CD4-positive, alpha-beta T cell (primary cell): ENCODE measurements at regions not wholly inside any gene's neighbourhood (a gene's known extent, or its start where the extent isn't known, plus 50 kb on each side); places are given as distances from the start of the nearest gene placed in this dataset.

Source experiments
- ATAC-seq: fragments of 200-7000 bp; cut with Tn5 transposase; one replicate; pipeline ENCODE4 v1.10.0; 2022; ENCODE audit warnings: mild to moderate bottlenecking; ENCODE audit not compliant: poor library complexity
- CTCF ChIA-PET: fragments of 350-600 bp; sonication (Branson Sonifier 250); formaldehyde crosslinking; loops from one replicate; lab custom pipeline; 2021; ENCODE audit warnings: antibody characterized with exemption, inconsistent platforms; lab: Charles Lee
- POLR2A ChIA-PET: fragments of 350-600 bp; sonication (Branson Sonifier 250); formaldehyde crosslinking; loops from one replicate; lab custom pipeline; 2021; ENCODE audit warnings: antibody characterized with exemption, inconsistent platforms; lab: Charles Lee
- DNase-seq, 14 experiments: peaks; one replicate each; pipeline ENCODE4 v3.0.0-alpha.2; 2013 to 2020; ENCODE audit warnings: mixed read lengths in 2 of 14
- H3K27ac ChIP-seq, 2 donors: one replicate each; pipeline versions ENCODE4 v1.5.1 to v1.7.0; 2013; ENCODE audit warnings: low read length in 2 of 2, low read depth in 1 of 2, mild to moderate bottlenecking in 1 of 2
- H3K27me3 ChIP-seq, 2 experiments: 1 replicate in 1 of 2; 2 replicates in 1 of 2; pipeline versions ENCODE4 v1.6.1 to v1.7.0; 2013; ENCODE audit warnings: low read length in 2 of 2, control low read depth in 1 of 2, mild to moderate bottlenecking in 1 of 2, moderate library complexity in 1 of 2; ENCODE audit not compliant: insufficient read depth in 2 of 2, control insufficient read depth in 1 of 2
- H3K36me3 ChIP-seq: one replicate; pipeline ENCODE4 v1.6.1; 2013; ENCODE audit warnings: low read length, control low read depth; ENCODE audit not compliant: insufficient read depth
- H3K4me1 ChIP-seq: one replicate; pipeline ENCODE4 v1.6.1; 2013; ENCODE audit warnings: low read length, control low read depth; ENCODE audit not compliant: insufficient read depth
- H3K4me3 ChIP-seq: one replicate; pipeline ENCODE4 v1.5.1; 2013; ENCODE audit warnings: mild to moderate bottlenecking, low read length, moderate library complexity
- H3K9me3 ChIP-seq, 2 experiments: 1 replicate in 1 of 2; 2 replicates in 1 of 2; pipeline versions ENCODE4 v1.6.1 to v1.7.0; 2013; ENCODE audit warnings: low read length in 2 of 2, mild to moderate bottlenecking in 2 of 2, control low read depth in 1 of 2, moderate library complexity in 1 of 2; ENCODE audit not compliant: control insufficient read depth in 1 of 2, insufficient read depth in 1 of 2
- H3K27ac Mint-ChIP-seq: one replicate; pipeline ENCODE4 v1.8.0; 2020; ENCODE audit warnings: mixed read lengths
- H3K27me3 Mint-ChIP-seq: one replicate; pipeline ENCODE4 v1.8.0; 2021; ENCODE audit warnings: mixed read lengths
- H3K36me3 Mint-ChIP-seq: one replicate; pipeline ENCODE4 v1.8.0; 2021; ENCODE audit warnings: low read depth, mixed read lengths
- H3K4me1 Mint-ChIP-seq: one replicate; pipeline ENCODE4 v1.8.0; 2021; ENCODE audit warnings: low read depth, mixed read lengths
- H3K4me3 Mint-ChIP-seq: one replicate; pipeline ENCODE4 v1.8.0; 2020; ENCODE audit warnings: mild to moderate bottlenecking, mixed read lengths
- H3K9me3 Mint-ChIP-seq: one replicate; pipeline ENCODE4 v1.8.0; 2020; ENCODE audit warnings: mixed read lengths
- CTCF ChIP-seq: fragments of 200-600 bp; IDR thresholded peaks from one replicate; pipeline ENCODE4 v1.8.0; 2022; ENCODE audit warnings: antibody characterized with exemption, mild to moderate bottlenecking
- intact Hi-C, 2 experiments: fragments of 100-400 bp; cut with DNase I in 1 of 2; cut with micrococcal nuclease in 1 of 2; formaldehyde crosslinking; loops; one replicate each; pipeline versions ENCODE4 v1.15.1 to v1.9.0; 2023 to 2025; cut with DNase I, micrococcal nuclease

GRCh38 chr9:118091711-118092500, 387.7 kb downstream of the TLR4 start:
- H3K27me3 Mint-ChIP-seq, result no peaks in the 10 kb centered on the region
- POLR2A ChIA-PET, result no interaction called here

GRCh38 chr9:118094387-118094786, 390.2 kb downstream of the TLR4 start:
- H3K9me3 Mint-ChIP-seq, result peaks cover 4% of the 10 kb centered on the region
- no peaks in the 10 kb centered on the region for H3K27me3 Mint-ChIP-seq
- Histone ChIP-seq H3K27me3 (no peaks in the 10 kb centered on the region), H3K36me3 (no peaks in the 10 kb centered on the region), H3K4me3 (no peak overlapping the region), H3K27ac (no peak overlapping the region), H3K9me3 (no peaks in the 10 kb centered on the region), H3K4me1 (no peaks in the 10 kb centered on the region)
- POLR2A ChIA-PET, result no interaction called here
- intact Hi-C loops, result no loop called here
- no peak overlapping the region for H3K4me3 Mint-ChIP-seq
- CTCF ChIA-PET, result no interaction called here
- no peaks in the 10 kb centered on the region for H3K4me1 Mint-ChIP-seq
- TF ChIP-seq CTCF, result no peak
- DNase-seq (no peak), ATAC-seq (no peak)
- H3K27ac Mint-ChIP-seq, result no peak overlapping the region
- H3K36me3 Mint-ChIP-seq, result no peaks in the 10 kb centered on the region

More at GRCh38 chr9:118091711-118092500, 387.7 kb downstream of the TLR4 start:
- DNase-seq, result no peak
- H3K36me3 Mint-ChIP-seq, result no peaks in the 10 kb centered on the region
- H3K27ac ChIP-seq, result no peak overlapping the region
- no peaks in the 10 kb centered on the region for H3K27me3 ChIP-seq
- H3K4me1 ChIP-seq, result no peaks in the 10 kb centered on the region
- no peak overlapping the region for H3K27ac Mint-ChIP-seq
- H3K9me3 ChIP-seq, result no peaks in the 10 kb centered on the region
- no peak overlapping the region for H3K4me3 Mint-ChIP-seq
- intact Hi-C loops, result no loop called here
- no peaks in the 10 kb centered on the region for H3K4me1 Mint-ChIP-seq
- ATAC-seq, result no peak
- no peak for TF ChIP-seq CTCF
- CTCF ChIA-PET, result no interaction called here
- H3K4me3 ChIP-seq, result no peak overlapping the region
- peaks cover 4% of the 10 kb centered on the region for H3K9me3 Mint-ChIP-seq
- no peaks in the 10 kb centered on the region for H3K36me3 ChIP-seq

- Histone ChIP-seq H3K9me3 (no peaks in the 10 kb centered on the region), H3K27ac (no peak overlapping the region), H3K36me3 (no peaks in the 10 kb centered on the region), H3K27me3 (no peaks in the 10 kb centered on the region), H3K4me3 (no peak overlapping the region), H3K4me1 (no peaks in the 10 kb centered on the region)
- no peak for TF ChIP-seq CTCF
- ChIA-PET CTCF (no interaction called here), POLR2A (no interaction called here)
- H3K27ac Mint-ChIP-seq, result no peak overlapping the region
- H3K27me3 Mint-ChIP-seq, result no peaks in the 10 kb centered on the region
- H3K4me3 Mint-ChIP-seq, result no peak overlapping the region
- no peaks in the 10 kb centered on the region for H3K36me3 Mint-ChIP-seq
- intact Hi-C loops, result no loop called here
- DNase-seq (no peak), ATAC-seq (no peak)
- H3K9me3 Mint-ChIP-seq, result no peaks in the 10 kb centered on the region
- H3K4me1 Mint-ChIP-seq, result no peaks in the 10 kb centered on the region
These were observed 396.6 kb downstream of the TLR4 start for GRCh38 chr9:118100529-118101419.
